Body of pancreas (tissue), 4 donors: ENCODE measurements at regions not wholly inside any gene's neighbourhood (a gene's known extent, or its start where the extent isn't known, plus 50 kb on each side); places are given as distances from the start of the nearest gene placed in this dataset.

Experiments used
- POLR2A ChIP-seq, 3 donors: fragments of 450-650 bp; IDR thresholded peaks; one replicate each; pipeline ENCODE4 v1.6.1; 2016; ENCODE audit warnings: antibody characterized with exemption in 3 of 3, mild to moderate bottlenecking in 2 of 3
- TF ChIP-seq, protein P1 (sequence below), 7 experiments: fragments of 450-650 bp in 4 of 7; fragments of 200-600 bp in 3 of 7; sonication (generic) in 3 of 7; IDR thresholded peaks; one replicate each; pipeline ENCODE4 v1.5.1; 2016 to 2019; ENCODE audit warnings: antibody characterized with exemption in 7 of 7

DNA sequence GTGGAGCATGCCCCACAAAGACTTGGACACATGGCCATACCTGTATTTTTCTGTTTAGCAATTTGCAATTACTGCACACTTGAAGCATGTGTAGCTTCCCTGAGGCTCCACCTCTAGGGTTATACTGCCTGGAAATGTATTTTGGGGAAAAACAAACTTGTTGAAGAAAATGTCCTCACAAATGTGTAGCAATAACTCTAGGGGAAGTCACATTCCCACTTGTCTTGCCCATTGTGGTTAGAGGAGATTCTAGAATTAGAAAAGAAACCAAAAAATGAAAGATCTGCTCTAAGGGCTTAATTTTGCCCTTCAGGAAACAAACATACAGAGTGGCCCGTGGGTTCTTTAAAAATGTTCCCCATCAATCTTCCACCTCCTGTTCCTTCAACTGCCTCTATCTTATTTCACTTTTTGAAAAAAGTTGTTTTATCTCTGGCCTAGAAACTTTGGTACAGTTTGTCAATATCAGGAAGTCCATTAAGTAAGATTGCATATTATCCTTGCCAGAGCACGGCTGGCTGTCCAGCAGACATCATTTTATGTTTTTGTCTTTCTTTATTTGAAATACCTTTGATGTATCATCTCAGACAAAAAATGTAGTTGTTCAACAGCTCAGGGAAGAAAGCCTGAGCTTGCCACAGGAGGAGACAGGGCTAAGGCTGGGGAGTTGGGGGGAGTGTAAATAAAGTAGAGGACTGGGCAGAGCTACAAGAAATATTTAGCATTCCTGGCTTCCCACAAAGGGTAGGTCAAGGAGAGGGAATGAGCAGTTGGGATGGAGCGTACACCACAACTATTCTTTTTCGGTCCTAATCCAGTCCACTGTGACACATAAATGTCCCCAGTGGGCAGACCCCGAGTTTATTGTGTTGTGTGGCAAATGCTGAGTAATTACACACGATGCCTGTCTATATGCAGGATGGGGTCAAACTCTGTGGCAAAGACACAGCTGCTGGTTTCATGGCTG is 96.8 kb upstream of the CDC42EP3 start:
- TF ChIP-seq, protein P1, sequence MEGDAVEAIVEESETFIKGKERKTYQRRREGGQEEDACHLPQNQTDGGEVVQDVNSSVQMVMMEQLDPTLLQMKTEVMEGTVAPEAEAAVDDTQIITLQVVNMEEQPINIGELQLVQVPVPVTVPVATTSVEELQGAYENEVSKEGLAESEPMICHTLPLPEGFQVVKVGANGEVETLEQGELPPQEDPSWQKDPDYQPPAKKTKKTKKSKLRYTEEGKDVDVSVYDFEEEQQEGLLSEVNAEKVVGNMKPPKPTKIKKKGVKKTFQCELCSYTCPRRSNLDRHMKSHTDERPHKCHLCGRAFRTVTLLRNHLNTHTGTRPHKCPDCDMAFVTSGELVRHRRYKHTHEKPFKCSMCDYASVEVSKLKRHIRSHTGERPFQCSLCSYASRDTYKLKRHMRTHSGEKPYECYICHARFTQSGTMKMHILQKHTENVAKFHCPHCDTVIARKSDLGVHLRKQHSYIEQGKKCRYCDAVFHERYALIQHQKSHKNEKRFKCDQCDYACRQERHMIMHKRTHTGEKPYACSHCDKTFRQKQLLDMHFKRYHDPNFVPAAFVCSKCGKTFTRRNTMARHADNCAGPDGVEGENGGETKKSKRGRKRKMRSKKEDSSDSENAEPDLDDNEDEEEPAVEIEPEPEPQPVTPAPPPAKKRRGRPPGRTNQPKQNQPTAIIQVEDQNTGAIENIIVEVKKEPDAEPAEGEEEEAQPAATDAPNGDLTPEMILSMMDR (IDR thresholded peaks at IDR 0.05) = no peak
- no peak for TF ChIP-seq POLR2A (IDR thresholded peaks at IDR 0.05)
